NB4 (cell line): ENCODE measurements at regions not wholly inside any gene's neighbourhood (a gene's known extent, or its start where the extent isn't known, plus 50 kb on each side); places are given as distances from the start of the nearest gene placed in this dataset.

Experiments
- POLR2A ChIP-seq: IDR thresholded peaks from 2 replicates; pipeline ENCODE4 v1.6.1; 2011; ENCODE audit warnings: mild to moderate bottlenecking; ENCODE audit not compliant: insufficient read length; ENCODE audit errors: extremely low read depth
- TF ChIP-seq, protein P1 (sequence below): IDR thresholded peaks from one replicate; pipeline ENCODE4 v1.5.1; 2012; ENCODE audit warnings: low read depth, low read length
- TF ChIP-seq, protein P2 (sequence below): IDR thresholded peaks from 2 replicates; pipeline ENCODE4 v1.6.1; 2011; ENCODE audit warnings: low read depth, low read length

DNA sequence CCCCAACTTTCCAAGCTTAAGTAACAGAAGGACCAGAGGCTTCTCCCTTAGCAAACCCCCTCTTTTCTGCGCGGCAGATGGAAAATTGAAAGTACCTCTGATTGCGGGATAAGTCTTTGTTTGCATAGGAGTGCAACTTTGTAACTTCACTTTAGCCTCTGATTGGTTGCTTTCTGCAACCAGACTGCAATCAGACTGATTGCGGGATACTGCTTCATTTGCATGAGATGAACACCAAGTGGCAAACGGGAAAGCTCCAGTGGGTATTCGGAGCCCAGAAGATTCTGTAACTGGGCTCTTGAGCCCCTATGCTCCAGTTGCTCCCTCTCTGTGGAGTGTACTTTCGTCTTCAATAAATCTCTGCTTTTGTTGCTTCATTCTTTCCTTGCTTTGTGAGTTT is 260.6 kb downstream of the BAMBI start:
- TF ChIP-seq, protein P1, sequence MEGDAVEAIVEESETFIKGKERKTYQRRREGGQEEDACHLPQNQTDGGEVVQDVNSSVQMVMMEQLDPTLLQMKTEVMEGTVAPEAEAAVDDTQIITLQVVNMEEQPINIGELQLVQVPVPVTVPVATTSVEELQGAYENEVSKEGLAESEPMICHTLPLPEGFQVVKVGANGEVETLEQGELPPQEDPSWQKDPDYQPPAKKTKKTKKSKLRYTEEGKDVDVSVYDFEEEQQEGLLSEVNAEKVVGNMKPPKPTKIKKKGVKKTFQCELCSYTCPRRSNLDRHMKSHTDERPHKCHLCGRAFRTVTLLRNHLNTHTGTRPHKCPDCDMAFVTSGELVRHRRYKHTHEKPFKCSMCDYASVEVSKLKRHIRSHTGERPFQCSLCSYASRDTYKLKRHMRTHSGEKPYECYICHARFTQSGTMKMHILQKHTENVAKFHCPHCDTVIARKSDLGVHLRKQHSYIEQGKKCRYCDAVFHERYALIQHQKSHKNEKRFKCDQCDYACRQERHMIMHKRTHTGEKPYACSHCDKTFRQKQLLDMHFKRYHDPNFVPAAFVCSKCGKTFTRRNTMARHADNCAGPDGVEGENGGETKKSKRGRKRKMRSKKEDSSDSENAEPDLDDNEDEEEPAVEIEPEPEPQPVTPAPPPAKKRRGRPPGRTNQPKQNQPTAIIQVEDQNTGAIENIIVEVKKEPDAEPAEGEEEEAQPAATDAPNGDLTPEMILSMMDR = no peak
- no peak for TF ChIP-seq POLR2A
- TF ChIP-seq, protein P2, sequence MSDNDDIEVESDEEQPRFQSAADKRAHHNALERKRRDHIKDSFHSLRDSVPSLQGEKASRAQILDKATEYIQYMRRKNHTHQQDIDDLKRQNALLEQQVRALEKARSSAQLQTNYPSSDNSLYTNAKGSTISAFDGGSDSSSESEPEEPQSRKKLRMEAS = no peak
